ENCODE measurements at regions not wholly inside any gene's neighbourhood (a gene's known extent, or its start where the extent isn't known, plus 50 kb on each side); places are given as distances from the start of the nearest gene placed in this dataset.
"Not testable (repeated sequence)": the region's sequence is repeated elsewhere in the genome, so short reads cannot be mapped to it uniquely, and the experiment has no call there.

DNA sequence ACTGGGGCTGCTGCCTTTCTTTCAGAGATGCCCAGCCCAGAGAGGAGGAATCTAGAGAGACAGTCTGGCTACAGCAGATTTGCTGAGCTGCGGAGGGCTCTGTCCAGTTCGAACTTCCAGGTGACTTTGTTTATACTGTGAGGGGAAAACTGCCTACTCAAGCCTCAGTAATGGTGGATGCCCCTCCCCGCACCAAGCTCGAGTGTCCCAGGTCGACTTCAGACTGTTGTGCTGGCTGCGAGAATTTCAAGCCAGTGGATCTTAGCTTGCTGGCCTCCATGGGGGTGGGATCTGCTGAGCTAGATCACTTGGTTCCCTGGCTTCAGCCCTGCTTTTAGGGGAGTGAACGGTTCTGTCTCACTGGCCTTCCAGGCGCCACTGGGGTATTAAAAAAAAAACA, 163.1 kb downstream of the GATB start:
- H3K4me3 ChIP-seq (ENCODE audit: low read depth in 2 of 2, low read length in 2 of 2); intact Hi-C loops (cut with micrococcal nuclease; ENCODE audit: unreplicated experiment); ATAC-seq; H3K27ac ChIP-seq (ENCODE audit: low read length); H3K4me1 ChIP-seq (ENCODE audit: control insufficient read depth, insufficient read depth, low read length); BruUV-seq (replicated peaks); POLR2A ChIA-PET; H3K27me3 ChIP-seq (ENCODE audit: control insufficient read depth, insufficient read depth, low read length); H3K9me3 ChIP-seq (ENCODE audit: control insufficient read depth, insufficient read depth, low read depth, low read length); H3K36me3 ChIP-seq (ENCODE audit: control insufficient read depth, insufficient read depth, low read length); DNase-seq (ENCODE audit: low read depth, low spot score); CTCF ChIA-PET; in situ Hi-C loops (cut with HindIII; ENCODE audit: low pct_unique_long_range_greater_than_20kb, low sequenced_read_pairs): not testable (repeated sequence)

DNA sequence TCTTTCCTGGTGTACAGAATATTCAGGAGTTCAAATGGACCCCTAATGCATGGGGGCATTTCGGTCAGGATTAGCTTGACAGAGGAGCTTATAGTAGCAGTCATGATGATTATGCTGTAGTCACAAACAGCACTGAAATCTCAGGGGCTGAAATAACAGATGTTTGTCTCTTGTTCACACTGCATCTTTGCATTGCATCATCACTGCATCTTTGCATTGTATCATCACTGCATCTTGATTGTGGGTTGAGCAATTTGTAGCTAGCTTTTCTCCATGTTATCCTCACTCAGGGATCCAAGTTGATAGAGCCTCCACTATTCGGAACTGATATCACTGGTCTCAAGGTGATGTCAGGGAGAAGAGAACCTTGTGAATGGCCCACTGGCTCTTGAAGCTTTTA, 160.9 kb downstream of the GATB start:
- H3K27ac ChIP-seq (ENCODE audit: low read length) = no peak overlapping the region
- BruUV-seq (replicated peaks) = no TSS peak
- no peak for TF ChIP-seq SIN3A (IDR thresholded peaks at IDR 0.05; ENCODE audit: borderline replicate concordance, insufficient read depth, low read depth, low read length)
- no peaks in the 10 kb centered on the region for H3K27me3 ChIP-seq (ENCODE audit: control insufficient read depth, insufficient read depth, low read length)
- no peaks in the 10 kb centered on the region for H3K4me1 ChIP-seq (ENCODE audit: control insufficient read depth, insufficient read depth, low read length)
- no peaks in the 10 kb centered on the region for H3K9me3 ChIP-seq (ENCODE audit: control insufficient read depth, insufficient read depth, low read depth, low read length)
- no peaks in the 10 kb centered on the region for H3K36me3 ChIP-seq (ENCODE audit: control insufficient read depth, insufficient read depth, low read length)
- in situ Hi-C loops (cut with HindIII; ENCODE audit: low pct_unique_long_range_greater_than_20kb, low sequenced_read_pairs) (no loop called here), intact Hi-C loops (cut with micrococcal nuclease; ENCODE audit: unreplicated experiment) (no loop called here)
- ATAC-seq = no peak
- POLR2A ChIA-PET = no interaction called here
- CTCF ChIA-PET = no interaction called here
- DNase-seq (ENCODE audit: low read depth, low spot score) = no peak
- H3K4me3 ChIP-seq (ENCODE audit: low read depth in 2 of 2, low read length in 2 of 2) = no peak overlapping the region

DNA sequence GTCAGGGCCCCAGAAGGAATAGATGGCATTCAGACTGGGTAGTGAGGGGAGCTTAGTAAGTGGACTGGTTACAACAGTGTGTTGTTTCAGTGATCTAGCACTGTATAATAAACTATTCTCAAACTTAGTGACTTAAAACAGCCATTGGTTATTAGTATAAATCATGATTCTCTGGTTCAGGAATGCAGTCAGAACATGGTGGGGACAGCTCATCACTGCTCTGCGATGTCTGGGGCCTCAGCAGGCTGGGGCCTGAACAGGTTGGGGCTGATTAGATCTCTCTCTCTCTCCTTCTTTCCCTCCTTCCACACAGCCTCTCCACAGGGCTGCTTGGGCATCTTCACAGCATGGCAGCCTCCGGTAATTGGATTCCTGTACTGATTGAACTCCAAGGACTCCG, 160.4 kb downstream of the GATB start:
- CTCF ChIA-PET = no interaction called here
- in situ Hi-C loops (cut with HindIII; ENCODE audit: low pct_unique_long_range_greater_than_20kb, low sequenced_read_pairs) = no loop called here
- no peak overlapping the region for H3K4me3 ChIP-seq (ENCODE audit: low read depth in 2 of 2, low read length in 2 of 2)
- DNase-seq (ENCODE audit: low read depth, low spot score) = no peak
- TF ChIP-seq, protein P1, sequence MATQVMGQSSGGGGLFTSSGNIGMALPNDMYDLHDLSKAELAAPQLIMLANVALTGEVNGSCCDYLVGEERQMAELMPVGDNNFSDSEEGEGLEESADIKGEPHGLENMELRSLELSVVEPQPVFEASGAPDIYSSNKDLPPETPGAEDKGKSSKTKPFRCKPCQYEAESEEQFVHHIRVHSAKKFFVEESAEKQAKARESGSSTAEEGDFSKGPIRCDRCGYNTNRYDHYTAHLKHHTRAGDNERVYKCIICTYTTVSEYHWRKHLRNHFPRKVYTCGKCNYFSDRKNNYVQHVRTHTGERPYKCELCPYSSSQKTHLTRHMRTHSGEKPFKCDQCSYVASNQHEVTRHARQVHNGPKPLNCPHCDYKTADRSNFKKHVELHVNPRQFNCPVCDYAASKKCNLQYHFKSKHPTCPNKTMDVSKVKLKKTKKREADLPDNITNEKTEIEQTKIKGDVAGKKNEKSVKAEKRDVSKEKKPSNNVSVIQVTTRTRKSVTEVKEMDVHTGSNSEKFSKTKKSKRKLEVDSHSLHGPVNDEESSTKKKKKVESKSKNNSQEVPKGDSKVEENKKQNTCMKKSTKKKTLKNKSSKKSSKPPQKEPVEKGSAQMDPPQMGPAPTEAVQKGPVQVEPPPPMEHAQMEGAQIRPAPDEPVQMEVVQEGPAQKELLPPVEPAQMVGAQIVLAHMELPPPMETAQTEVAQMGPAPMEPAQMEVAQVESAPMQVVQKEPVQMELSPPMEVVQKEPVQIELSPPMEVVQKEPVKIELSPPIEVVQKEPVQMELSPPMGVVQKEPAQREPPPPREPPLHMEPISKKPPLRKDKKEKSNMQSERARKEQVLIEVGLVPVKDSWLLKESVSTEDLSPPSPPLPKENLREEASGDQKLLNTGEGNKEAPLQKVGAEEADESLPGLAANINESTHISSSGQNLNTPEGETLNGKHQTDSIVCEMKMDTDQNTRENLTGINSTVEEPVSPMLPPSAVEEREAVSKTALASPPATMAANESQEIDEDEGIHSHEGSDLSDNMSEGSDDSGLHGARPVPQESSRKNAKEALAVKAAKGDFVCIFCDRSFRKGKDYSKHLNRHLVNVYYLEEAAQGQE (IDR thresholded peaks at IDR 0.05; ENCODE audit: insufficient read depth in 1 of 2, low read depth in 2 of 2, low read length in 1 of 2) = no peak
- TF ChIP-seq, protein P2, sequence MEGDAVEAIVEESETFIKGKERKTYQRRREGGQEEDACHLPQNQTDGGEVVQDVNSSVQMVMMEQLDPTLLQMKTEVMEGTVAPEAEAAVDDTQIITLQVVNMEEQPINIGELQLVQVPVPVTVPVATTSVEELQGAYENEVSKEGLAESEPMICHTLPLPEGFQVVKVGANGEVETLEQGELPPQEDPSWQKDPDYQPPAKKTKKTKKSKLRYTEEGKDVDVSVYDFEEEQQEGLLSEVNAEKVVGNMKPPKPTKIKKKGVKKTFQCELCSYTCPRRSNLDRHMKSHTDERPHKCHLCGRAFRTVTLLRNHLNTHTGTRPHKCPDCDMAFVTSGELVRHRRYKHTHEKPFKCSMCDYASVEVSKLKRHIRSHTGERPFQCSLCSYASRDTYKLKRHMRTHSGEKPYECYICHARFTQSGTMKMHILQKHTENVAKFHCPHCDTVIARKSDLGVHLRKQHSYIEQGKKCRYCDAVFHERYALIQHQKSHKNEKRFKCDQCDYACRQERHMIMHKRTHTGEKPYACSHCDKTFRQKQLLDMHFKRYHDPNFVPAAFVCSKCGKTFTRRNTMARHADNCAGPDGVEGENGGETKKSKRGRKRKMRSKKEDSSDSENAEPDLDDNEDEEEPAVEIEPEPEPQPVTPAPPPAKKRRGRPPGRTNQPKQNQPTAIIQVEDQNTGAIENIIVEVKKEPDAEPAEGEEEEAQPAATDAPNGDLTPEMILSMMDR (IDR thresholded peaks at IDR 0.05) = no peak
- no peak for TF ChIP-seq TCF7L2 (IDR thresholded peaks at IDR 0.05; ENCODE audit: low read depth, low read length)
- TF ChIP-seq POLR2AphosphoS5 (IDR thresholded peaks at IDR 0.05; ENCODE audit: low read depth, low read length) = no peak
- H3K4me1 ChIP-seq (ENCODE audit: control insufficient read depth, insufficient read depth, low read length) = no peaks in the 10 kb centered on the region
- no peaks in the 10 kb centered on the region for H3K36me3 ChIP-seq (ENCODE audit: control insufficient read depth, insufficient read depth, low read length)
- no TSS peak for BruUV-seq (replicated peaks)
- no peak overlapping the region for H3K27ac ChIP-seq (ENCODE audit: low read length)
- POLR2A ChIA-PET = no interaction called here
- H3K27me3 ChIP-seq (ENCODE audit: control insufficient read depth, insufficient read depth, low read length) = no peaks in the 10 kb centered on the region
- intact Hi-C loops (cut with micrococcal nuclease; ENCODE audit: unreplicated experiment) = no loop called here
- no peaks in the 10 kb centered on the region for H3K9me3 ChIP-seq (ENCODE audit: control insufficient read depth, insufficient read depth, low read depth, low read length)
- no peak for ATAC-seq
